ENCODE measurements at regions not wholly inside any gene's neighbourhood (a gene's known extent, or its start where the extent isn't known, plus 50 kb on each side); places are given as distances from the start of the nearest gene placed in this dataset.

- no peak for TF ChIP-seq CTCF (IDR thresholded peaks at IDR 0.05)
- no peak for TF ChIP-seq POLR2A (IDR thresholded peaks at IDR 0.05)
These were observed 745.8 kb upstream of the CHAC2 start for GRCh38 chr2:53021828-53022227.
